ENCODE measurements at regions not wholly inside any gene's neighbourhood (a gene's known extent, or its start where the extent isn't known, plus 50 kb on each side); places are given as distances from the start of the nearest gene placed in this dataset.

GRCh38 chr1:218679988-218680748 lies 335.0 kb downstream of the TGFB2 start:
- DNase-seq (ENCODE audit: low spot score): no peak

GRCh38 chr1:218683242-218683641 lies 338.1 kb downstream of the TGFB2 start:
- no peak for DNase-seq (ENCODE audit: low spot score)

GRCh38 chr1:218686258-218686657 lies 341.1 kb downstream of the TGFB2 start:
- no peak for DNase-seq (ENCODE audit: low spot score)

- no peak for DNase-seq (ENCODE audit: low spot score)
These were observed 341.6 kb downstream of the TGFB2 start for GRCh38 chr1:218686761-218687160.

GRCh38 chr1:218692808-218693207 lies 347.7 kb downstream of the TGFB2 start:
- DNase-seq (ENCODE audit: low spot score): no peak

- no peak for DNase-seq (ENCODE audit: low spot score)
These were observed 348.5 kb downstream of the TGFB2 start for GRCh38 chr1:218693599-218693998.

GRCh38 chr1:218694085-218694484 lies 348.9 kb downstream of the TGFB2 start:
- DNase-seq (ENCODE audit: low spot score): no peak

GRCh38 chr1:218694636-218695035 lies 349.5 kb downstream of the TGFB2 start:
- DNase-seq (ENCODE audit: low spot score): no peak

- no peak for DNase-seq (ENCODE audit: low spot score)
These were observed 350.4 kb downstream of the TGFB2 start for GRCh38 chr1:218695525-218695924.

GRCh38 chr1:218698141-218698540 lies 353.0 kb downstream of the TGFB2 start:
- DNase-seq (ENCODE audit: low spot score): no peak

- DNase-seq (ENCODE audit: low spot score): no peak
These were observed 354.3 kb downstream of the TGFB2 start for GRCh38 chr1:218699421-218699820.

- no peak for DNase-seq (ENCODE audit: low spot score)
These were observed 354.7 kb downstream of the TGFB2 start for GRCh38 chr1:218699865-218700264.

GRCh38 chr1:218700666-218701065 lies 355.5 kb downstream of the TGFB2 start:
- DNase-seq (ENCODE audit: low spot score): no peak

- DNase-seq (ENCODE audit: low spot score): no peak
These were observed 356.0 kb downstream of the TGFB2 start for GRCh38 chr1:218701131-218701530.

GRCh38 chr1:218702775-218703174 lies 357.6 kb downstream of the TGFB2 start:
- no peak for DNase-seq (ENCODE audit: low spot score)

- no peak for DNase-seq (ENCODE audit: low spot score)
These were observed 358.7 kb downstream of the TGFB2 start for GRCh38 chr1:218703836-218704235.

- no peak for DNase-seq (ENCODE audit: low spot score)
These were observed 360.3 kb downstream of the TGFB2 start for GRCh38 chr1:218705391-218705790.

- no peak for DNase-seq (ENCODE audit: low spot score)
These were observed 361.1 kb downstream of the TGFB2 start for GRCh38 chr1:218705911-218706893.

GRCh38 chr1:218711001-218711400 lies 365.9 kb downstream of the TGFB2 start:
- no peak for DNase-seq (ENCODE audit: low spot score)

GRCh38 chr1:218711884-218712674 lies 366.9 kb downstream of the TGFB2 start:
- DNase-seq (ENCODE audit: low spot score): no peak

GRCh38 chr1:218712677-218713076 lies 367.5 kb downstream of the TGFB2 start:
- DNase-seq (ENCODE audit: low spot score): no peak

- DNase-seq (ENCODE audit: low spot score): no peak
These were observed 371.0 kb downstream of the TGFB2 start for GRCh38 chr1:218715961-218716669.
